Activated gamma-delta T cell (primary cell): ENCODE measurements at regions not wholly inside any gene's neighbourhood (a gene's known extent, or its start where the extent isn't known, plus 50 kb on each side); places are given as distances from the start of the nearest gene placed in this dataset.
"Not testable (repeated sequence)": the region's sequence is repeated elsewhere in the genome, so short reads cannot be mapped to it uniquely, and the experiment has no call there.

Experiments
- DNase-seq: peaks from one replicate; lab custom pipeline; 2025; lab: John Stamatoyannopoulos, UW

- DNase-seq: no peak
These were observed 311.4 kb upstream of the NCKAP5 start for GRCh38 chr2:133879703-133880102.

- DNase-seq: not testable (repeated sequence)
These were observed 313.9 kb upstream of the NCKAP5 start for GRCh38 chr2:133882159-133882558.

- DNase-seq: no peak
These were observed 316.6 kb upstream of the NCKAP5 start for GRCh38 chr2:133884739-133885381.

GRCh38 chr2:133885847-133886246 is 317.6 kb upstream of the NCKAP5 start:
- DNase-seq: no peak

GRCh38 chr2:133886735-133887675 is 318.7 kb upstream of the NCKAP5 start:
- DNase-seq: no peak

GRCh38 chr2:133887676-133888040 is 319.4 kb upstream of the NCKAP5 start:
- DNase-seq: no peak

- no peak for DNase-seq
These were observed 319.8 kb upstream of the NCKAP5 start for GRCh38 chr2:133888107-133888506.

- DNase-seq: no peak
These were observed 320.5 kb upstream of the NCKAP5 start for GRCh38 chr2:133888621-133889219.

- DNase-seq: no peak
These were observed 324.2 kb upstream of the NCKAP5 start for GRCh38 chr2:133892352-133892913.

- no peak for DNase-seq
These were observed 326.2 kb upstream of the NCKAP5 start for GRCh38 chr2:133894429-133894828.

- DNase-seq: not testable (repeated sequence)
These were observed 329.6 kb upstream of the NCKAP5 start for GRCh38 chr2:133897838-133898237.

GRCh38 chr2:133900909-133901308 is 332.6 kb upstream of the NCKAP5 start:
- DNase-seq: no peak

GRCh38 chr2:133906396-133906795 is 338.1 kb upstream of the NCKAP5 start:
- DNase-seq: no peak

GRCh38 chr2:133906926-133907325 is 338.7 kb upstream of the NCKAP5 start:
- no peak for DNase-seq

GRCh38 chr2:133908171-133908570 is 339.9 kb upstream of the NCKAP5 start:
- DNase-seq: no peak

GRCh38 chr2:133918141-133918540 is 335.7 kb upstream of the MGAT5 start:
- no peak for DNase-seq

- no peak for DNase-seq
These were observed 334.6 kb upstream of the MGAT5 start for GRCh38 chr2:133919285-133919684.

GRCh38 chr2:133927894-133928293 is 326.0 kb upstream of the MGAT5 start:
- no peak for DNase-seq

- no peak for DNase-seq
These were observed 317.8 kb upstream of the MGAT5 start for GRCh38 chr2:133936096-133936495.

- no peak for DNase-seq
These were observed 317.3 kb upstream of the MGAT5 start for GRCh38 chr2:133936601-133937000.

- DNase-seq: no peak
These were observed 316.2 kb upstream of the MGAT5 start for GRCh38 chr2:133937669-133938068.

- DNase-seq: no peak
These were observed 313.7 kb upstream of the MGAT5 start for GRCh38 chr2:133940134-133940533.

GRCh38 chr2:133941666-133942065 is 312.2 kb upstream of the MGAT5 start:
- DNase-seq: no peak
